NCI-H524 treated with DMSO at 0.1 percent for 48 hours (cell line): ENCODE measurements at regions not wholly inside any gene's neighbourhood (a gene's known extent, or its start where the extent isn't known, plus 50 kb on each side); places are given as distances from the start of the nearest gene placed in this dataset.

Source experiments
- DNase-seq: peaks from one replicate; lab custom pipeline; 2025; lab: John Stamatoyannopoulos, UW

GRCh38 chr14:36083317-36083716 lies 93.2 kb downstream of the PTCSC3 start:
- no peak for DNase-seq

DNA sequence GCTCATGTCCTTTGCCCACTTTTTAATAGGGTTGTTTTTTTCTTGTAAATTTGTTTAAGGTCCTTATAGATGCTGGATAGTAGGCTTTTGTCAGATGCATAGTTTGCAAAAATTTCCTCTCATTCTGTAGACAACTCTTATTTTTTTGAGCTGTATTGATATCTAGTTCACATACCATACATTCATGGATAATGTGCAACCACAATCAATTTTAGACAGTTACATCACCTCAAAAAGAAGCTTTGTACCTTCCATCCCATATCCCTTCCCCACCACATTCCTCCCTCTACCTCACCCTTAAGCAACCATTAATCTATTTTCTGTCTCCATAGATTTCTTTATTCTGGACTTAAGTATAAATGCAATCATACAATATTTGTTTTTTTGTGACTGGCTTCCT lies 98.4 kb downstream of the PTCSC3 start:
- no peak for DNase-seq

DNA sequence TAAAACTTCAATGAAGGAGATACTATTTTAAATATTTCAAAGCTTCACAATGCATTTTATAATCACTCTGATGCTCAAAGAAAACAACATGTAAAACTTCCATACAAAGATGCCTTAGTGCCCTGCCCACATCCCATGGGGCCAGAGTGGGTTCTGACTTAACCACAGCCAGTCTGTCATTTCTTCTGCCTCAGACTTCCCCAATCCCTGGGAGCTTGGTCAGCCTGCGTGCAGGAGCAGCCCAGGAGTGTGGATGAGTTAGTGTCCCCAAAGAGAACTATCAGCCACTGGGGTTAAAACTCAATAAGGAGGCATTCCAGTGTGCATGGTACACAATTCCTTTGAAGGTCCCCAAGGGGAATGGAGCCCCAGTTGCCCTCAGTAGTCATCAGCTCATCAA lies 100.3 kb downstream of the PTCSC3 start:
- no peak for DNase-seq

DNA sequence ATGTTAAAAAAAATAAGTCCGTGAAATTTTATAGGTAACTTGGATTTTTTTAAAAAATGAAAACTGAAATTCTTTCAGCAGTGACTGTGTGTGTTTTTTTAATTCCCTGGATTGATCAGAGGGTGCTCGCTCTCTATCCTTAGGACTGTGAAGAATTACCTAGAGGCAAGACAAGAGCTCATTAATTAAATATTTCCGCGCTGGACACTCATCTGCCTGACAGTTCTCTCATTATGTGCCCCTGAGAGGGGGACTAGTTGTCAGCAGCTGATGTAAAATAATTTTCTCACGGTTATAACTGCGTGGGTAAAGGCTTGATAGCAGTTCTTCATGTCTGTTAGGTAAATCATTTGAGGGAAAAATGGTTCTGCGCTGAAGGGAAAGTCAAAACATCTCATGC lies 101.3 kb downstream of the PTCSC3 start:
- no peak for DNase-seq

DNA sequence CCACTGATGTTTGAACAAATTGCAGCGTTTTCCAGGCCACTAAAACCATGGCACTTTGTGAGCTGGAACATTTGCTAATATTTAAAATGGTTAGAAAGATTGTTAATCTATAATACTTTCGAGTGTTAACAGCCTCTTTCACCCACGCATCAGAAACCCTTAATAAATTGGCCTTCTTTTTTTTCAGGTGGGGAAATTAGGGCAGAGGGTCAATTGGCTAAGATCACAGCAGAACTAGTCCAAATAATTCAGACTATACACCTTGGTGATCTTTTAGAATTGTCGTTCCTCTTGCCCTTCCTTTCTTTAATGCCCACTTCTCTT lies 105.8 kb downstream of the PTCSC3 start:
- DNase-seq = no peak

DNA sequence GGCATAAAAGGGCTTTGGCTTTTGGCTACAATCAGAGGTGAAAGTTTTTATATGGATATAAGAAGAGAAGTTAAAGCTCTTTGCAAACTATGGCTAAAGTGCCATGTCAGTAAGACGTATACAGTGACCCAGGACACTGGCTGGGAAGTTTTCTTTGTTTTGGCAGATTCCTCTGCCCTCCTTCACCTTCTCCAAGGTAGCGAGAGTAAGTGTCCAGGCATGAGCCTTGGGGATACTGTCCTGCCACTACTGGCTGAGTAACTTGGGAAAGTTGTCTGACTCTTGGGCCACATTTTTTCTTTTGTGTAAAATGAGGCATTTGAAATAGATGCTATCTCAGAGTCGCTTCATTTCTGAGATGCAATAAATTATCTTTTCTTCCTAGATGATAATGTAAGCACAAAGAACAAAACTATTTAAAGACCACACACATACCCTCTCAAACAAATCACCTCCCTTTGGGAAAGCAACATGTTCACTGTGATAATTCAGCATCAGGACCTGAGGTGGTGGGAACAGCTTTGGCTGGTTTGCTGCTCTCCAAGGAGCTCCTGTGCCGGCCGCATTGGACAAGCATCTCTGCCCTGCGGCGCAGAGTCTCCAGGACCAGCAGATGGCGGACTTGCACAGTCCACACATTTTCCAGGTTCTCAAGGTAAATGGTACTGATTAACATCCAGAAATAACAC lies 106.3 kb downstream of the PTCSC3 start:
- DNase-seq = peak; percentile 45

DNA sequence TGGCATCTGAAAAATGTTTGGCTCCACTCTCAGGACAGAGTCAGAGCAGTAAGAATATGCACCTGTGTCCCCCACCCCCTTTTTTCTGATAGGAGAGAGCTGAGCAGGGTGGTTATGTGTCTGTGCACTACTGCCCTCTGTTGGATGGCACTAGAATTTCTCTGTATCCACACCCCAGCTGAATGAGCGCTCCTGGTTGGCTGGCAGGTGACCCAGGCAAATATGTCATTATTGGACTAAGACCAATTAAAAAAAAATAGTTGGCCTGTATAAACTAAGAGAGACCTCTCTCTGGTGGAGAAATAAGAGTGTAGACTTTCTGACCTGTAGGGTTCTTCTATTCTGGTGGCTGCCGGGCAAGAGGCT lies 107.0 kb downstream of the PTCSC3 start:
- DNase-seq = no peak

DNA sequence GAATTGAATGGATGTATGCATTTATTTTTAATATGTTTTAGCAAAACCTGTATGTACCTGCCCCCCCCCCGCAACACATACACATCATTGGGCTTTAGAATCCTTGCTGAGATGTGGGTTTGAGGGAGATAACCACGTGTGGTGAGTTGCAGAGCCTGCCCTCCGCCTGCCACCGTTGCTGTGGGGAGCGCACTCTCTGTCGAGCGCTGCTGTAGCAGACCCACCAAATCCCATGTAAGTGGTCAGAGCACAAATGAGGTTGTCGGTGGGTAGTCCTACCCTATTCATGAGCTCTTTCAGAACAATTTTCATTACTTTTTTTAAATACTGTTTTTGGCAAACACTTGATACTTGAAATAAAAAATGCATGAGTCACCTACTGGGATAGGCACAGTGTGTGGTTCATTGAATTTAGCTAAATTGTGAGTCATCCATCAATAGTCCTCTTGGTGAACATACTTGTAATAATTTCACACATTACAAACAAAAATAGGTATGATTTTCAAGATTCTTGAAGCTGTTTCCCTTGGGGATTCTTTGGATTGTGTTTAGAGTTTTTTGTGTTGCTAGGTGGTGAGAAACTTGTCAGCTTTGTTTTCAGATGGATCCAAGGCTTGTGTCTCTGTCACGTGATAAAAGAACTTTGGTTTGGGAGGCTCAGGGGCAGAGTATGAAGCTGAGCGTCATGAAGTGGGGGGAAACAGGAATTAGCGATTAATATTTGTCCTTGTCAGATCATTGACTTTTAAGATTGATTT lies 107.6 kb downstream of the PTCSC3 start:
- DNase-seq = no peak

DNA sequence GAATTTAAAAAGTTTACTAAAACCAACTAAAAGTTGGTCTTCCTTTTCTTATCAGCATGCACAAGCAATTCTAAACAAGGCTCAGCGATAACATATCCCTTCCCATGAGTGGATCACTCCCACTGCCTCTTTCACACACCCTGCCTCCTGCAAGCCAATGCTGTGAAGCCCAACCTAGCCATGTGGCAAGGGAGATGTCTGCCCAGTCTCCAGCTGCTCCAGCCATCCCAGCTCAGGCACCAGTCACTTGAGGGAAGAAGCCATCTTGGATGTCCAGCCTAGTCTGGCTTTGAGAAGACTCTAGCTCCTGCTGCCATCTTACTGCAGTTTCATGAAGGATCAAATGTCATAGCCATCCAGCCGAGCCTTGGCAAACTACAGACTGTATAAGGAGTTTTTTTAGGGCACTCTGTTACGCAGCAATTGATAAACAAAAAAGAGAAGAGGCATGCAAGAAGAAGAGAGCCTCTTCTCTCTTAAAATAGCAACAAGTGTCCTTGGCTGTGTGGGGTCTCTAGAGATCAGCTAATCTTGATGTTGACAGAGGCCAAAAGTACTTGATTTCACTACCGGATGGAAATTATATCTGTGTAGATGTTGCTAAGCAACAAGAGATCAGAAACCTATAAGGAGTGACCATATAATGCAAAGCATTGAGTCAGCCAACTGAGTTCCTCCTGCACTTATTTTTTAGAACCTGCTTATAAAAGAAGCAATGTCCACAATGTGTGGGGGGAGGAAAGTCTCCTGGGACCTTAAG lies 108.9 kb downstream of the PTCSC3 start:
- no peak for DNase-seq

DNA sequence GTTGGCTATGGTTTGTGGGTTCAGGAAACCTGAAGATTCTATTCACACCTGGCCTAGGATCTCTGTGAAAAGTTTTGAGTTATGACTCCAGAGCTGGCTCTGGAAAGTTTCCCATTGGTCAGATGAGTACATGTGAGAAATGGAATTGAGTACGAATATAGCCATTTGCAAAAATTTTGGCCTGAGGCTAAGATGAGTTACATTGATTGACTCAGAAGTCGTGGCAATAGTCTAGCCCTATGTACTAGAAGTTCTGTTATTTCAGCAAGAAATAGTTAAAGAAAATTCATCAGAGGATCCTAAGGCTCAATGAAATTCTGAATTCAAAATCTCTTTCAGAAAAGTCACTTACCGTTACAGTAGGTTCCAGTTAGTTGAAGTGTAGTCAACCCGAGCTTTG lies 109.9 kb downstream of the PTCSC3 start:
- no peak for DNase-seq

DNA sequence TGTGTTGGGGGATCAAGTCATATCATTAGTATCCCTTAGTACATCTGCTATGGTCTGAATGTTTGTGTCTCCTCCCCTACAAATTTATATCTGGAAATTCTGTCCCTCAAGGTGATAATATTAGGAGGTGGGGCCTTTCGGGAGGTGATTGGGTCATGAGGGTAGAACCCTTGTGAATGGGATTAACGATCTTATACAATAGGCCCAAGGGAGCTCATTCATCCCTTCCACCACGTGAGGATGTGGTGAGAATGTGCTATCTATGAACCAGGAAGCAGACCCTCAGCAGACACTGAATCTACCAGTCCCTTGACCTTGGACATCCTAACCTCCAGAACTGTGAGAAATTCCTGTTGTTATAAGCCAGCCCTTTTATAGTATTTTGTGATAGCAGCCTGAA lies 110.7 kb downstream of the PTCSC3 start:
- no peak for DNase-seq

DNA sequence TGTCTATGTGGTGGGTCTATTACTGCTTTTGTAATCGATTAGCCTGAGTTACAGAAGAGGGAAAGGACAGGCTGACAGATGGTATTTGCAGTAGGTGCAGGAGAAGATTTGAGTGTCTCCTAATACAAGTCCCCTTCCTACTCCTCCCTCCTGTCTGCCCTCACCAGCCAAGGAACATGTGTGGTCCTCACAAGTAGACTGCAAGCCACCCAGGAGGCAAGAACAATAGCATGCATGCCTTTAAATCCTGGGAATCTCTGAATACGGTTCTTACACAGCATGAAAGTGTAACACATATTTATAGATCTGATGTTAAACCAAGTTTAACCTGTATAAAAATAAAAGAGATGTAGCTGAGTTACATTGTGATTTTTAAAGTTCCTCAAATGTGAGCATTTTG lies 117.0 kb downstream of the PTCSC3 start:
- DNase-seq = no peak

DNA sequence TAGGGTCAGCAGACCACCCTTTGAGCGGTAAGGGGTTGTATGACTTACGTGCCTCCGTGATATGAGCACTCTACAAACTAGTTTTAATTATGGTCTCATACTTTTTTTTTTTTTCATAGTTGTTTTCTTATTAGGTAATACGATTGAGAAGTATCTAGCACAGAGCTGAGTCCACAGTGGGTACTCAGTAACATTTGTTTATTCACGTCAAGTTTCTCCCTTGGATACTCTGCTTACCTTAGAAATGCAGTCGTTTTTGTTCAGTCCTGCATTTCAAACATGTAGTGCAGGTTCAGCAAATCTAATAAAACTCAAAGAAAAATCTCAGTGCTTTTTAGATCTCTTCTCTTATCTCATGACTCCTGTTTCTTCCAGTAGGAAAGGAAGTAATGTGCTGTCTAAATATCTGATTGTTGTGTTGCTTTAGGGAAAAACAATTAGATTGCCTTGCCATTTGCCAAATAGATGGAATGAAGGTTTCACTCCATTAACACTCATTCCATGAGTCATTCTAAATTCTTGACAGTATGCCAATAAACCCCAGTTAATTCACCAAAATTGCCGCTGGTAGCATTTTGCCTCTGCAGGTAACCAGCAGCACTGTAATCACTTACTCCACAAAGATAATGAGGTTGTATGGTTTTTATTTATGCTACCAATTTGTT lies 118.9 kb downstream of the PTCSC3 start:
- DNase-seq = no peak

DNA sequence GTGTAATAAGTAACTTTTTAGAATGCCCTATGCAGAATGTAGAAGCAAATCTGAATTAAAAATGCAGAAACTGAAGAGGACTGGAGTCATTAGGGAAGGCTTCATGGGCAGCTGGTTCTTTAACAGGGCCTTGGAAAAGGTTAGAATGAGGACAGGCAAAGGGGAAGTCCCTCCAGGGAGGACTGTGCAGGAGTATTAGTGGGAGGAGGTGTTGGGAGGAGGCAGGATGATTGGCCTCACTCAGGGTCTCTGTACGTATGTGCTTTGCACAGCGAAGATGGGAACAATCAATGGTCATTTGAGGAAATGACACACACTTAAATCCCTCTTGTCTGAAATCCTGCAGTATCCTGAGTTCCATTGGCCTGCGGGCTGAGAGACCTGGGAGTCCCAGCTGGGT lies 119.7 kb downstream of the PTCSC3 start:
- no peak for DNase-seq

DNA sequence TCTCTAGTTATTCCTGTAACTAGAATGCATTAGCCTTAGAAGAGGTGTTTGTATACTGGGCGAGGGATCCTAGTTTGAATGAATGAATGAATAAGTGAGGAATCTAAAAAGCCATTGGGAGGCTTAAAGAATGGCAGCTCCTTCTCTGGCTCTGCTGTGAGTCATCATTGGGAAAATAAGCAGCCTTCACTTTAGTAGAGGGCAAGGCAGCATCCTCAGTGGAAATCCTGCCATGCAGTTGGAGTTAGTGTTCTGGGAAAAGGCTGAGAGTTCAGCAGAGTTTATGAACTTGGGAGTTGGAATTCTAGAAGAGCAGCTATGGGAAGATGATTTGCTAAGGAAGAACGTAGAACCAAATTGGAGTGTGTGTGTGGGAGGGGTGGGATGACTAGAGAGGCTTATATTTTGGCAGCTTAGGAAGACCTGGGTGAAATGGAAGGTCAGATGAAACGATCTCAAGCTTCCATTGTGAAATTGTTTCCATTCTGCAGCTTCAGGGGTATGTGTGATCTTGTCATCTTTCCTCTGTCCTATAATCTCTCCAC lies 120.8 kb downstream of the PTCSC3 start:
- no peak for DNase-seq

DNA sequence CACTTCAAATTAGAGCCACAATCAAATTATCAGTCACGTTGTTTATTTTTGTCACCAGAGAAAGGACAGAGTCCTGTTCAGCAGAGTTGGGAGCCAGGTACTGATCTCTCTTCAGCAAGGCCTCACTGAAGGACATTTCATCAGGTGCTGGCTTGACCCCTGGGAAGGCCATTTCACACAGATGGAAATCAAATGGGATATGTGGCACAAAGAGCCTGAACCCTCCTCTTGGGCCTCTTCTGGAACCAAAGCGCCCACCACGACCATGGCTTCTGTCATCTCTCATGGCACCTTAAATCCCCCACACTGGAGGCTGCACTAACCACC lies 121.5 kb downstream of the PTCSC3 start:
- DNase-seq = no peak

DNA sequence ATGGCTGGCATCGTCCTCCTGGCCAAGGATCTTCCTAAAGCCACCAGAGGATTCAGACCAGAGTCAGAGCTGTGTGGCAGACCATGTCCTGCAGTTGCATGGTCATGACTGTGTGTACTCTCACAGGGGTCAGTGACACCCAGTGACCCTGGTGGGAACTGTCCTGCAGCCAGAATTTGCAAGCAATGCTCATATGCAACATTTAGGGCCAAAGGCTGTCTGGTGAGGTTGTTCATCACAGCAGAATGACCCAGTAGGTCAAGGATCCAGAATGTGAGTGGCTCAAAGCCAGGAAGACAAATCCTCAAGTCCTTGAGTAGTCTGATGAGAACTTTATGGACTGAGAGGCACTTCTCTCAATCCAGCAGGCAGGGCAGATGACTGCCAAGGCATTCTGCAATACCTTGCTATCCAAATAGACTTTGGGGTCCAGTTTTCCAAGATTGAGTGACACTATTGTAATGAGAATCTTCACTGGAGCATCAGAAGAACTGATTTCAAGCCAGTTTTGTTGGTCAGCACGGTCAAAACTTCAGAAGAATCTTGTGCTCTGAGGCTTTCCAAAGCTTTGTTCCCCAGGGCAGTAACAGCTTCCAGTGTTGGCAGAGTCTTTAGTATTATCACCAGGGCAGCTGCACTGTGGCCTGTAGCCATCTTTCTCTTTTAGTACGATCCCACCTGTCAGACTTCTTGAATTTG lies 122.0 kb downstream of the PTCSC3 start:
- no peak for DNase-seq

DNA sequence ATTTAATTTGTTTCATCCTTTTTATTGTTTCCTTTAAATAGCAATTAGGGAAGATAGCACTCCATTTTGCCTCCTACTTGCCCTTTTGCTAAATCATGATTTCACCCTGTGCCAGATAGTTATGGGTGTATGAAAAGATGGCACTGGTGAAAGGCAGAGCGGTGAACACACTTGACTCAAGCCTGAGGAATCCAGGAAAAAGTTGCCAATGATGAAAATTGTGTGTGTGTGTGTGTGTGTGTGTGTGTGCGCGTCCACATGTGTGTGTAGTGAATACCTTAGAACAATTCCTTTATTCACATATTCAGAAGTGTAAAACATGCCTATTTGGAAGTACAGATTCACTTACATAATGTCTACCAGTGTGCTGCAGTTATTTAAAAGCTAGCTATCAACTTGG lies 123.8 kb downstream of the PTCSC3 start:
- no peak for DNase-seq

GRCh38 chr14:36052063-36052462 lies 124.5 kb downstream of the PTCSC3 start:
- DNase-seq = no peak

DNA sequence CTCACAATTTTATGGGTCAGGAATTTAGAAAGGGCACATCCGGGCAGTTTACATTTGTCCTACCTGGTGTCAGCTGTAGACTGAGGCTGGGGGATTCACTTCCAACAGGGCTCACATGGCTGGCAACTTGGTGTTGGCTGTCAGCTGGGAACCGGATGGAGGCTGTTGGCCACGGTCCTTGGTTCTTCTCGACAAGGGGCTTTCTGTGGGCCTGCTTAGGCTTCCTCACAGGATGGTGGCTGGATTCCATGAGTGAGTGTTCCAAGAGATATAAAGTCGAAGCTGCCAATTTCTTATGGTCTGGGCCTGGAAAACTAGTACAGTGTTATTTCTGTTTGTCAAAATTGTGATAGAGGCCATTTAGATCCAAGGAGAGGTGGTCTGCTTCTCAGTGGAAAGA lies 127.9 kb downstream of the PTCSC3 start:
- DNase-seq = no peak

DNA sequence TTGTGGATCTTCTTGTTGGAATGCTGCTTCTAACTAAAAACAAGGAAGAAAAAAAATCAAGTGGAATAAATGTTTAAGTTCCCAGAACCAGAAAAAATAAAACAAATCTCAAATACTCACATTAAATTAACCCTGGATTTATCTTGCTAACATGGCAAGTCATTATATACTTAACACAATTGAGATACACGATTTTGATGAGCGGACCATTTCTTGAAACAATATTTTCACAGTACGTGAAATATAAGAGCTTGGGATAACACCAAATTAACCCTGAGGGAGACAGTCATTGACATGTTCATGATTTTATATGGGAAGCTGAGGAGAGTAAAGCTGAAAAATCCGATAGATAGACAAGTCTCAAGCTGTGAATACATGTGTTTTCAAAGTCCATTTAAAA lies 128.6 kb downstream of the PTCSC3 start:
- DNase-seq = no peak

GRCh38 chr14:36035675-36036074 lies 140.8 kb downstream of the PTCSC3 start:
- DNase-seq = no peak
